Mononuclear cell (primary cell): ENCODE measurements at regions not wholly inside any gene's neighbourhood (a gene's known extent, or its start where the extent isn't known, plus 50 kb on each side); places are given as distances from the start of the nearest gene placed in this dataset.

Experiments used
- H3K27me3 ChIP-seq: 2 replicates; pipeline ENCODE4 v1.6.0; 2011; ENCODE audit warnings: low read length, control low read depth; ENCODE audit not compliant: insufficient read depth
- H3K4me1 ChIP-seq: 2 replicates; pipeline ENCODE4 v1.5.1; 2011; ENCODE audit warnings: mild to moderate bottlenecking, low read length, control low read depth; ENCODE audit not compliant: insufficient read depth
- H3K4me3 ChIP-seq: 2 replicates; pipeline ENCODE4 v1.5.1; 2011; ENCODE audit warnings: mild to moderate bottlenecking, low read length, moderate library complexity
- H3K9me3 ChIP-seq: 2 replicates; pipeline ENCODE4 v1.5.1; 2011; ENCODE audit warnings: low read depth, mild to moderate bottlenecking, control low read depth, low read length

- H3K4me1 ChIP-seq, result peaks cover 18% of the 10 kb centered on the region
- H3K4me3 ChIP-seq, result no peak overlapping the region
- H3K27me3 ChIP-seq, result no peaks in the 10 kb centered on the region
- H3K9me3 ChIP-seq, result no peaks in the 10 kb centered on the region
Observed at GRCh38 chr21:38743772-38744529, 61.8 kb upstream of the ETS2 start.

- Histone ChIP-seq H3K4me3 (no peak overlapping the region), H3K27me3 (no peaks in the 10 kb centered on the region), H3K9me3 (no peaks in the 10 kb centered on the region), H3K4me1 (peaks cover 18% of the 10 kb centered on the region)
Observed at GRCh38 chr21:38744861-38745260, 60.9 kb upstream of the ETS2 start.

GRCh38 chr21:38747810-38748209, 57.9 kb upstream of the ETS2 start:
- Histone ChIP-seq H3K4me1 (peaks cover 25% of the 10 kb centered on the region), H3K27me3 (no peaks in the 10 kb centered on the region), H3K4me3 (no peak overlapping the region)

GRCh38 chr21:38751379-38752050, 54.2 kb upstream of the ETS2 start:
- Histone ChIP-seq H3K4me3 (no peak overlapping the region), H3K4me1 (peaks cover 61% of the 10 kb centered on the region), H3K27me3 (no peaks in the 10 kb centered on the region), H3K9me3 (no peaks in the 10 kb centered on the region)

More at GRCh38 chr21:38747810-38748209, 57.9 kb upstream of the ETS2 start:
- no peaks in the 10 kb centered on the region for H3K9me3 ChIP-seq

GRCh38 chr21:38752051-38752505, 53.7 kb upstream of the ETS2 start:
- Histone ChIP-seq H3K4me3 (no peak overlapping the region), H3K27me3 (no peaks in the 10 kb centered on the region), H3K4me1 (peaks cover 65% of the 10 kb centered on the region), H3K9me3 (no peaks in the 10 kb centered on the region)

- Histone ChIP-seq H3K27me3 (no peaks in the 10 kb centered on the region), H3K9me3 (no peaks in the 10 kb centered on the region), H3K4me3 (no peak overlapping the region), H3K4me1 (peaks cover 65% of the 10 kb centered on the region)
Observed at GRCh38 chr21:38753114-38753513, 52.6 kb upstream of the ETS2 start.

- H3K4me1 ChIP-seq, result peaks cover 67% of the 10 kb centered on the region
- H3K4me3 ChIP-seq, result no peak overlapping the region
- no peaks in the 10 kb centered on the region for H3K27me3 ChIP-seq
Observed at GRCh38 chr21:38753557-38753971, 52.2 kb upstream of the ETS2 start.

More at GRCh38 chr21:38753557-38753971, 52.2 kb upstream of the ETS2 start:
- H3K9me3 ChIP-seq, result no peaks in the 10 kb centered on the region
